Cardiac muscle cell (in vitro differentiated cells and primary cell): ENCODE measurements at regions not wholly inside any gene's neighbourhood (a gene's known extent, or its start where the extent isn't known, plus 50 kb on each side); places are given as distances from the start of the nearest gene placed in this dataset.

Source experiments
- DNase-seq, 2 donors: peaks; one replicate each; pipeline versions ENCODE4 v3.0.0 to v3.0.0-alpha.2; 2010 to 2017; ENCODE audit warnings: low read depth in 1 of 2, low spot score in 1 of 2
- H3K27ac ChIP-seq: fragments of 200-600 bp; sonication (generic); 2 replicates; pipeline ENCODE4 v1.5.1; 2016
- H3K27me3 ChIP-seq: fragments of 200-600 bp; sonication (generic); 2 replicates; pipeline ENCODE4 v1.6.0; 2016; ENCODE audit warnings: control low read depth
- H3K36me3 ChIP-seq: fragments of 200-600 bp; sonication (generic); 2 replicates; pipeline ENCODE4 v1.5.1; 2016; ENCODE audit warnings: control low read depth
- H3K4me1 ChIP-seq: fragments of 200-600 bp; sonication (generic); 2 replicates; pipeline ENCODE4 v1.8.1; 2017; ENCODE audit warnings: low read depth, mild to moderate bottlenecking, mixed run types
- H3K4me3 ChIP-seq: fragments of 200-600 bp; sonication (generic); 2 replicates; pipeline ENCODE4 v1.5.1; 2016; ENCODE audit warnings: mild to moderate bottlenecking
- H3K9me3 ChIP-seq: fragments of 200-600 bp; sonication (generic); 2 replicates; pipeline ENCODE4 v1.5.1; 2017; ENCODE audit warnings: low read depth, mild to moderate bottlenecking, control low read depth
- CTCF ChIP-seq: IDR thresholded peaks from 2 replicates; pipeline ENCODE4 v1.5.1; 2012; ENCODE audit warnings: low read depth, mild to moderate bottlenecking, low read length

GRCh38 chr10:129244757-129245156, 222.3 kb upstream of the MGMT start:
- DNase-seq = no peak
- no peaks in the 10 kb centered on the region for H3K4me1 ChIP-seq
- H3K9me3 ChIP-seq = no peaks in the 10 kb centered on the region
- H3K27ac ChIP-seq = no peak overlapping the region
- no peak overlapping the region for H3K4me3 ChIP-seq
- TF ChIP-seq CTCF = no peak
- H3K27me3 ChIP-seq = no peaks in the 10 kb centered on the region
- no peaks in the 10 kb centered on the region for H3K36me3 ChIP-seq

GRCh38 chr10:129253161-129253864, 213.7 kb upstream of the MGMT start:
- no peaks in the 10 kb centered on the region for H3K36me3 ChIP-seq
- TF ChIP-seq CTCF = no peak
- no peaks in the 10 kb centered on the region for H3K4me1 ChIP-seq
- no peak overlapping the region for H3K27ac ChIP-seq
- no peaks in the 10 kb centered on the region for H3K9me3 ChIP-seq
- H3K27me3 ChIP-seq = no peaks in the 10 kb centered on the region
- no peak overlapping the region for H3K4me3 ChIP-seq
- peak in 1 of 2 donors; percentile 19 for DNase-seq

DNA sequence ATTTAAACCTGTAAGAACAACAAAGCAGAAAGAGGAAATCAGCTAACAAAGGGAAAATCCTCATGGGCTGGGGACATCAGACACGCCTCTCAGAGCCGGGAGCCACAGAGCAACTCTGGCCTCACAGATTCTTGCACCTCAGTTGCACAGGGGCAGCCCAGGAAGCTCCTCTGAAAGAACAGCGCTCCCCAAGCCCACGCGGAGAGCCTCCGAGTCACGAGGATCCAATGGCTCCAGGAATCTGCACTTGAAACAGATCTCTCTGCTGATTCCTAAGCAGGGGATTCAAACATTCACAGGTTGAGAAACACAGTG, 213.2 kb upstream of the MGMT start:
- H3K27ac ChIP-seq = no peak overlapping the region
- TF ChIP-seq CTCF = no peak
- H3K4me3 ChIP-seq = no peak overlapping the region
- H3K36me3 ChIP-seq = no peaks in the 10 kb centered on the region
- DNase-seq = no peak
- no peaks in the 10 kb centered on the region for H3K27me3 ChIP-seq
- no peaks in the 10 kb centered on the region for H3K9me3 ChIP-seq
- no peaks in the 10 kb centered on the region for H3K4me1 ChIP-seq

- Histone ChIP-seq H3K4me1 (no peaks in the 10 kb centered on the region), H3K27me3 (no peaks in the 10 kb centered on the region), H3K36me3 (no peaks in the 10 kb centered on the region), H3K27ac (no peak overlapping the region), H3K9me3 (no peaks in the 10 kb centered on the region), H3K4me3 (no peak overlapping the region)
- TF ChIP-seq CTCF = no peak
- DNase-seq = no peak
These were observed 208.6 kb upstream of the MGMT start for GRCh38 chr10:129258283-129258923.

GRCh38 chr10:129259128-129259815, 207.8 kb upstream of the MGMT start:
- no peaks in the 10 kb centered on the region for H3K36me3 ChIP-seq
- peak in 1 of 2 donors; percentile 32 for DNase-seq
- TF ChIP-seq CTCF = no peak
- no peak overlapping the region for H3K4me3 ChIP-seq
- H3K27ac ChIP-seq = no peak overlapping the region
- H3K27me3 ChIP-seq = no peaks in the 10 kb centered on the region
- no peaks in the 10 kb centered on the region for H3K4me1 ChIP-seq
- no peaks in the 10 kb centered on the region for H3K9me3 ChIP-seq
